H9 (cell line): ENCODE measurements at regions not wholly inside any gene's neighbourhood (a gene's known extent, or its start where the extent isn't known, plus 50 kb on each side); places are given as distances from the start of the nearest gene placed in this dataset.

Source experiments
- DNase-seq: peaks from one replicate; pipeline ENCODE4 v3.0.0-alpha.2; 2017
- H2AFZ ChIP-seq: one replicate; pipeline ENCODE4 v1.6.1; 2013; ENCODE audit warnings: mild to moderate bottlenecking, low read length, control low read depth, moderate library complexity
- H2AK5ac ChIP-seq: 2 replicates; pipeline ENCODE4 v1.6.1; 2013; ENCODE audit warnings: low read length, control low read depth, mixed read lengths; ENCODE audit not compliant: insufficient read length
- H2BK120ac ChIP-seq: one replicate; pipeline ENCODE4 v1.6.1; 2013; ENCODE audit warnings: low read depth, mild to moderate bottlenecking, low read length, control low read depth, inconsistent platforms; ENCODE audit not compliant: poor library complexity, severe bottlenecking
- H2BK12ac ChIP-seq: 2 replicates; pipeline ENCODE4 v1.6.1; 2013; ENCODE audit warnings: low read length, control low read depth, mixed read lengths, low read depth; ENCODE audit not compliant: insufficient read length
- H2BK15ac ChIP-seq: 2 replicates; pipeline ENCODE4 v1.6.1; 2013; ENCODE audit warnings: low read depth, low read length, control low read depth
- H2BK20ac ChIP-seq: one replicate; pipeline ENCODE4 v1.6.1; 2013; ENCODE audit warnings: low read depth, mild to moderate bottlenecking, low read length, control low read depth, inconsistent platforms; ENCODE audit not compliant: poor library complexity, severe bottlenecking
- H2BK5ac ChIP-seq: 2 replicates; pipeline ENCODE4 v1.6.1; 2013; ENCODE audit warnings: low read length, control low read depth, mixed read lengths; ENCODE audit not compliant: insufficient read length
- H3K14ac ChIP-seq: 2 replicates; pipeline ENCODE4 v1.6.1; 2013; ENCODE audit warnings: low read length, control low read depth; ENCODE audit not compliant: insufficient read depth
- H3K18ac ChIP-seq: 2 replicates; pipeline ENCODE4 v1.6.1; 2013; ENCODE audit warnings: low read depth, mild to moderate bottlenecking, mixed read lengths, low read length, control low read depth; ENCODE audit not compliant: insufficient read length
- H3K23ac ChIP-seq: 2 replicates; pipeline ENCODE4 v1.6.1; 2013; ENCODE audit warnings: low read length, control low read depth, mixed read lengths, low read depth; ENCODE audit not compliant: insufficient read length
- H3K23me2 ChIP-seq: 2 replicates; pipeline ENCODE4 v1.6.1; 2013; ENCODE audit warnings: low read depth, mild to moderate bottlenecking, mixed read lengths, low read length, control low read depth; ENCODE audit not compliant: insufficient read length, poor library complexity, severe bottlenecking
- H3K27ac ChIP-seq: 2 replicates; pipeline ENCODE4 v1.5.1; 2013; ENCODE audit warnings: low read length, control low read depth, mixed read lengths, low read depth; ENCODE audit not compliant: insufficient read length
- H3K27me3 ChIP-seq: 2 replicates; pipeline ENCODE4 v1.6.1; 2013; ENCODE audit warnings: low read length, control low read depth, inconsistent platforms; ENCODE audit not compliant: insufficient read depth
- H3K4ac ChIP-seq: 2 replicates; pipeline ENCODE4 v1.6.1; 2013; ENCODE audit warnings: low read depth, mild to moderate bottlenecking, control low read depth, inconsistent platforms, low read length, moderate library complexity
- H3K4me1 ChIP-seq: 2 replicates; pipeline ENCODE4 v1.6.1; 2013; ENCODE audit warnings: low read length, control low read depth, inconsistent platforms; ENCODE audit not compliant: insufficient read depth
- H3K4me2 ChIP-seq: 2 replicates; pipeline ENCODE4 v1.6.1; 2013; ENCODE audit warnings: low read length, control low read depth, mixed read lengths; ENCODE audit not compliant: insufficient read length, insufficient read depth
- H3K56ac ChIP-seq: 2 replicates; pipeline ENCODE4 v1.6.1; 2013; ENCODE audit warnings: low read depth, mild to moderate bottlenecking, mixed read lengths, low read length, control low read depth; ENCODE audit not compliant: insufficient read length
- H3K79me1 ChIP-seq: 2 replicates; pipeline ENCODE4 v1.6.1; 2013; ENCODE audit warnings: low read depth, mild to moderate bottlenecking, moderate library complexity, low read length, control low read depth, inconsistent platforms; ENCODE audit not compliant: insufficient read depth, poor library complexity, severe bottlenecking
- H3K79me2 ChIP-seq: 2 replicates; pipeline ENCODE4 v1.6.1; 2013; ENCODE audit warnings: low read length, control low read depth, inconsistent platforms; ENCODE audit not compliant: insufficient read depth
- H3K9ac ChIP-seq: 2 replicates; pipeline ENCODE4 v1.6.1; 2013; ENCODE audit warnings: low read length, control low read depth, mixed read lengths; ENCODE audit not compliant: insufficient read length; ENCODE audit errors: extremely low read depth
- H3K9me3 ChIP-seq: one replicate; pipeline ENCODE4 v1.6.1; 2013; ENCODE audit warnings: low read depth, low read length, inconsistent platforms; ENCODE audit not compliant: control insufficient read depth
- H3T11ph ChIP-seq: one replicate; pipeline ENCODE4 v1.6.1; 2013; ENCODE audit warnings: mild to moderate bottlenecking, low read length, control low read depth, inconsistent platforms
- H4K20me1 ChIP-seq: one replicate; pipeline ENCODE4 v1.6.1; 2013; ENCODE audit not compliant: control insufficient read depth, insufficient read length, insufficient read depth
- H4K5ac ChIP-seq: 2 replicates; pipeline ENCODE4 v1.6.1; 2013; ENCODE audit warnings: low read depth, mild to moderate bottlenecking, mixed read lengths, low read length, control low read depth; ENCODE audit not compliant: insufficient read length
- H4K8ac ChIP-seq: replicated peaks from 2 replicates; pipeline ENCODE4 v1.6.1; 2013; ENCODE audit warnings: low read length, control low read depth, mixed read lengths, low read depth; ENCODE audit not compliant: insufficient read length
- H4K91ac ChIP-seq: 2 replicates; pipeline ENCODE4 v1.6.1; 2013; ENCODE audit warnings: low read depth, mild to moderate bottlenecking, moderate library complexity, mixed read lengths, low read length, control low read depth; ENCODE audit not compliant: insufficient read length
- H3K27ac Mint-ChIP-seq, 3 experiments: 2 replicates in 2 of 3; 3 replicates in 1 of 3; pipeline ENCODE4 v1.8.0; 2020 to 2021; ENCODE audit warnings: mixed read lengths in 3 of 3, mild to moderate bottlenecking in 1 of 3, moderate library complexity in 1 of 3
- H3K27me3 Mint-ChIP-seq: 2 replicates; pipeline ENCODE4 v1.8.0; 2021; ENCODE audit warnings: low read depth, mild to moderate bottlenecking, moderate library complexity, mixed read lengths
- H3K36me3 Mint-ChIP-seq, 3 experiments: 2 replicates in 2 of 3; 3 replicates in 1 of 3; pipeline ENCODE4 v1.8.0; 2020 to 2021; ENCODE audit warnings: low read depth in 3 of 3, mixed read lengths in 3 of 3; ENCODE audit not compliant: insufficient read depth in 1 of 3
- H3K4me1 Mint-ChIP-seq, 2 experiments: 2 replicates each; pipeline ENCODE4 v1.8.0; 2020; ENCODE audit warnings: mixed read lengths in 2 of 2
- H3K4me3 Mint-ChIP-seq, 2 experiments: 2 replicates in 1 of 2; 3 replicates in 1 of 2; pipeline ENCODE4 v1.8.0; 2020 to 2021; ENCODE audit warnings: mild to moderate bottlenecking in 2 of 2, mixed read lengths in 2 of 2, moderate library complexity in 1 of 2
- H3K9me3 Mint-ChIP-seq, 2 experiments: 2 replicates in 1 of 2; 3 replicates in 1 of 2; pipeline ENCODE4 v1.8.0; 2020; ENCODE audit warnings: mild to moderate bottlenecking in 2 of 2, mixed read lengths in 2 of 2, moderate library complexity in 1 of 2
- CTCF ChIP-seq: fragments of 200-600 bp; sonication (generic); conservative IDR thresholded peaks from 3 replicates; pipeline ENCODE4 v1.8.0; 2021; ENCODE audit warnings: antibody characterized with exemption, mild to moderate bottlenecking
- WGBS: extraction: QIAGEN DNeasy Blood & Tissue Kit; methylation state at CpG from one replicate; pipeline ENCODE4 v1.1.7; 2013; ENCODE audit warnings: missing lambda C conversion rate, low lambda C conversion rate, mixed read lengths; ENCODE audit not compliant: insufficient read length; ENCODE audit errors: extremely low coverage; 5-methylcytosine and 5-hydroxymethylcytosine counted together

- Histone ChIP-seq H3K9me3 (peaks cover 15% of the 10 kb centered on the region), H2AK5ac (no peak overlapping the region), H3K14ac (no peak overlapping the region), H3K27me3 (no peaks in the 10 kb centered on the region; the same call in 1 of the 2 replicates), H4K5ac (no peak overlapping the region), H3K79me2 (no peaks in the 10 kb centered on the region), H2AFZ (no peak overlapping the region), H3T11ph (no peak overlapping the region), H3K27ac (no peak overlapping the region), H2BK5ac (no peak overlapping the region), H2BK15ac (no peak overlapping the region), H4K91ac (no peak overlapping the region), H3K9ac (no peak overlapping the region), H2BK12ac (no peak overlapping the region), H2BK120ac (no peak overlapping the region), H4K20me1 (no peaks in the 10 kb centered on the region), H4K8ac (no peak overlapping the region), H3K79me1 (no peaks in the 10 kb centered on the region), H3K4me2 (no peak overlapping the region), H3K23ac (no peak overlapping the region), H2BK20ac (no peak overlapping the region), H3K56ac (no peak overlapping the region), H3K4ac (no peak overlapping the region), H3K18ac (no peak overlapping the region), H3K4me1 (no peaks in the 10 kb centered on the region; the same call in 1 of the 2 replicates), H3K23me2 (no peaks in the 10 kb centered on the region)
- Mint-ChIP-seq H3K27me3 (no peaks in the 10 kb centered on the region; the same call in 1 of the 2 replicates), H3K36me3 (peaks cover 2 to 18% (median 10%) of the 10 kb centered on the region in 3 experiments; a peak in 6 of 7 replicates), H3K4me1 (peaks cover 10% of the 10 kb centered on the region in 2 experiments), H3K27ac (no peak overlapping the region), H3K9me3 (peaks cover 21 to 24% of the 10 kb centered on the region in 2 experiments), H3K4me3 (no peak overlapping the region)
- DNase-seq = no peak
- TF ChIP-seq CTCF = no peak
- WGBS = no CpG with 5 or more reads among the region's 3 CpGs
Observed at GRCh38 chr4:122681568-122681967, 50.9 kb upstream of the BBS12 start.
